Hippocampal formation (tissue), 2 donors: ENCODE measurements at regions not wholly inside any gene's neighbourhood (a gene's known extent, or its start where the extent isn't known, plus 50 kb on each side); places are given as distances from the start of the nearest gene placed in this dataset.
A peak's percentile ranks its signal among the peaks of the same experiment; 100 is the strongest.

Source experiments
- DNase-seq, 2 donors: peaks; one replicate each; lab custom pipeline; 2025; lab: John Stamatoyannopoulos, UW

DNA sequence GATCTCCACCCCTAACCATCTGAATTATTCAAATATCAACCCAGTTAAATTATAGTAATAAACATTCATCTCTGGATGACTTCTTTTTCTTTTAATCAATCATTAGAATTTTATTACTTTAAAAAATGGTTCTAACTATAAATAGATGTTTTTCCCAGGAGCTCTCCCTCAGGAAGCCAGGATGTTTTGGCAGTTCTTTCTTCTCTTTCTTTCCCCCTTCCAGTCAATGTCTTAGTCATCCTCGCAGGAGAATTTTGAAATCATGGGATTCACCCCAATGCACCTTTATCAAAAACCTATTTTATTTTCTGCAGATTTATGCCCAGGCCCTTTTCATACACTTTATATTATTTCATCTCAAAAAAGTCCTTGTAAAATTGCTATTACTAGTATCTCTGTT lies 711.6 kb downstream of the CDH11 start:
- DNase-seq, result no peak

DNA sequence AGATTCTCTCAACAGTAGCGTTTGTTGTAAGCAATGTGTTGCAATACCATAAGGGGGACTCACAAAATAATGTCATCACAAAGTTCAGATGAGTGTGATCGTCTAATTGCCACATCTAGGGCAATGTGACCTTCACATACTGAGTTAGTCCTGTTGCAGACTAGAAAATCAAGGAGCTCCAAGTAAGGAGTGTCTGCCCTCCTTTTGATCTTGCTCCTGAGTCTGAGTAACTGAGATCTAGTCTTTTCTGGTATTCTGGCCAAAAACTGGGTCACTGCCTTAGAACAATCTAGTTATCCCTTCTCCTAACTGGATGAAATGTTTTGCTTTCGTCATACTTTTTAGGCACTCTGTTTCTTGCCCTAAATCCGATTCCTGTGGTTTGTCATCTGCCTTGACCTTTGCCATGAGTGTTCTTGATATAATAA lies 712.1 kb downstream of the CDH11 start:
- no peak for DNase-seq

DNA sequence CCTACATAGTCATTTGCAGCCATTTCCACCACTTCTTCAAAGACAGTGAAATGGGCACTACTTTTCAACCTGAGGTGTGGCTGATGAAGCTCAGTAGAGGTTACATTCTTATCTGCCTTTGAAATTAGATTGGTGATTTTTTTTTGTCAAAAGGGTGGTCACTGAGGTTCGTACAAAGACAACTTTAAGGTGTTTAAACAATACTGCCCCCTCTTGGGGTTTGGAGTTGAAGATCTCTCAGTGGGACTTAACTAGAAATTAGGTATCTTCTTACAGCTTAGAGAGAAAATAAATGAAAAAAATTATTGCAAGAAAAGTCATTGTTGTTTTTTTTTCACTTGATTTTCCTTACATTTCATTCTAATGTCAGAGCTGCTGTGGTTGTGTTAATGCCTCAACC lies 713.2 kb downstream of the CDH11 start:
- DNase-seq, result no peak

DNA sequence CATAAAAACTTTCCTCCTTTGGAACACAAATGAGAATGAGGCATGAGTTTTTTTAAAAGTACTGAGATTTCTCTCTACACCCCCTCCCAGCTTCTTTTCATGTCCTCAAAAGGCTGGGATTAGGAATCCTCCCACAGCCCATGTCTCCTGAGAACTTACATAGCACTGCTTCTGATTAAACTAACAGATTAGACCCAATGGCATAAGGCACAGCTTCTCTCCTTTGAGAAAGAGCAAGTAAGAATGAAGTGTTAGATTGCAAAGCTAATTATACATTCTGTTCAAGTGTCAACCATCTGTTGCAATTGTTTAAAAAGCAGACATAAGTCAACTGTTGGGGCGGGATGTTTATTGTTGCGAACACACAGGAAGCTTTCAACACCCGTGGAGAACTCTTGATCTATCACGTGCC lies 715.1 kb downstream of the CDH11 start:
- peak in 1 of 2 donors; percentile 36 for DNase-seq

DNA sequence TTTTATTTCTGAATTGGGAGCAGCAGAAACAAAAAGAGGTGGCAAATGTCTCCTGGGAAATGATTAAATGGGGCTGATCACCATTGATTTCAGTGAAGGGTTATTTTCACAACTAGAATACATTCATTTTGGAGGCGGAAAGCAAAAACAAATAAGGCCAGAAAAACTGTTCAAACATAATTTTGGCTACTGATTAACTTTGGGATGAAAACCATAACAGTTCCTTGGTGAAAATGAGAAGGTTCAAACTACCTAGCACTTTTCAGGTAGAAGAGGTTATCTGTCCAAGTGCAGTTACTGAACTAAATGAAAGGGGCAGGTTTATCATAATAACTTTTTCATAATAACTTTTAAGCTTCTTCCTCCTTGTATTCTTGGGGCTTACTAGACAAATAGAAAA lies 718.5 kb downstream of the CDH11 start:
- no peak for DNase-seq

DNA sequence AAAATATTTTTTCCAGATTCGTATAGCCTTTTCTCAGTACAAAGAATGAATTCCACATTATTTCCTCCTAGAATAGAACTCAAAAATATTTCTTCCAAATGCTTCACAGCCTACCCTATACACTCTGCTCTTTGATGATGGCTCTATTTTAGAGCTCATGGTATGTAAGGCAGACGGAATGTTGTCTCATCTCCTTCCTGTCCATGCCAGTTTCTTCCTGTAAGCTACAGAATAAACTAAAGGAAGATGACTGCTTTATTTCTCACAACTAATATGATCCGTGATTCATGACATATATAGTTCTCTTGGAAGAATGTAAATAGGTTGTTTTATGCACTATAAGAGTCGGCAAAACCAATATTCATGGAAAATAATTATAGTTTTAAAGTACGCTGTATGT lies 723.1 kb downstream of the CDH11 start:
- DNase-seq, result no peak

DNA sequence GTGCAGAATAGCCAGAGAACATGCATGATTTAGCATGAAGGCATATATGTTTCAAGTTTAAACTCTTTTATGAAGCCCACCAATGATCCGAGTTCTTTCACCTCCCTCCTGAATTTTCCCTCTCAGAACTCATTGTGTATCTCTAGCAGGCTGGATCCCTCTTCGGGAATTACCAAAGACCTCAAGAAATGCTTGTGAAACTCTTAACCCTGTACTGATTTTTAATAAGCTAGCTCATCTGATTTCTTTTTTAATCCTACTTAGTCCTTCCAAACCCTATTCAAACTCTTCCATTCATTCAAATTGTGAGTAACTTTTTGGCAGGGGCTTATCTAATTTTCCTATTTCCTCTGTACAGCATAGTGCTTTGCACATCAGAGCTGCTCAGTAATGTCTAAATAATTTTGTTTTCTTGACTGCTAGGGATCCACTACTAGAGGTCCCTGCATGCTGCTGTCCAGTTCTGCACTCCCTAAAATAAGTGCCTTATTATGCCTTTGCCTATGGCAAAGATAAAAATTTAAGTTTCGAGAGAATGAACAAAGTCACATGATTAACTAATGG lies 723.8 kb downstream of the CDH11 start:
- no peak for DNase-seq

DNA sequence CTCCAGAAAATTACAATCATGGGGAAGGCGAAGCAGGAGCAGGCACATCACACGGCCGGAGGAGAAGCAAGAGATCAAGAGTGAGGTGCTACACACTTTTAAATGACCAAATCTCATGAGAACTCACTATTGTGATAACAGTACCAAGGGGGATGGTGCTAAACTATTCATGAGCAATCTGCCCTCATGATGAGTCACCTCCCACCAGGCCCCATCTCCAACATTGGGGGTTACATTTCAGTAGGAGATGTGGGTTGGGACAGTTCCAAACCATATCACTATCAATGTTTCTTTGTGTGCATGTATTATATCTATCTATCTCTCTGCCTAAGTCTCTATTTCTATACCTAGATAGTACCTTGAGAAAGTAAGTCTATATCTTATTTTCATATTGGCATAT lies 724.8 kb downstream of the CDH11 start:
- DNase-seq, result no peak

DNA sequence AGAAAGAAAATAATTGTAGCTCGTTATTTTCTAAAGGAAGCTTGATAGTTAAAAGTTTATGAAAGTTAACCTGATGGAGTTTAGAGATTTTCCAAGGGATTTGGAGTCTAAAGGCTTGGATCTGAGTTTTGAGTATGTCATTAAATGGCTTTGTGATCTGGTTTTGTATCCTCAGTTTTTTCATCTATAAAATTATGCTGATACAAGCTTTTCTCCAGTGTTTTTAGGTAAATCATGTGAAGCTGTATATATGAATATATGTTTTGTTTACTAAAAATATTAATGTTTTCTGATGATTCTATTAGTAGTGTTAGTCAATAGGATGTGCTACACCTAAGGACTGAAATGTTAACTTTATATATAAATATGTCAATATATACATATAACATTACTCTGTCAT lies 727.8 kb downstream of the CDH11 start:
- DNase-seq, result no peak

DNA sequence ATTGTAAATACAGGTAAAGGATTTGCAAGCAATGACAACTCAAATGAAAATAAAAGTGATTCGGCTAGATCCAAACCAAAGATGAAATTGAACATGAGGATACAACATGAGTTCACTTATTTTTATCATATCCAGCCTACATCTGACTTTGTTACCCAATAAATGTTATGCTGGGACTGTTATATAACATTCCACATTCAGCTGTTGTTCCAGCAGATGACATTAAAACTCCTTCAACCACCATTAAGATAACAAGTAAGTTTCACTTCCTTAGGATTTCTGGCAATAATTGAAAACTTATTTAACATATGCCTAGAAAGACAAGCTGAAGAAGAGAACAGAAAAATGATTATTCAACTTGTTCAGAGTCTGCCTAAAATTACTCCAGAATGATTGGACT lies 729.4 kb downstream of the CDH11 start:
- no peak for DNase-seq

DNA sequence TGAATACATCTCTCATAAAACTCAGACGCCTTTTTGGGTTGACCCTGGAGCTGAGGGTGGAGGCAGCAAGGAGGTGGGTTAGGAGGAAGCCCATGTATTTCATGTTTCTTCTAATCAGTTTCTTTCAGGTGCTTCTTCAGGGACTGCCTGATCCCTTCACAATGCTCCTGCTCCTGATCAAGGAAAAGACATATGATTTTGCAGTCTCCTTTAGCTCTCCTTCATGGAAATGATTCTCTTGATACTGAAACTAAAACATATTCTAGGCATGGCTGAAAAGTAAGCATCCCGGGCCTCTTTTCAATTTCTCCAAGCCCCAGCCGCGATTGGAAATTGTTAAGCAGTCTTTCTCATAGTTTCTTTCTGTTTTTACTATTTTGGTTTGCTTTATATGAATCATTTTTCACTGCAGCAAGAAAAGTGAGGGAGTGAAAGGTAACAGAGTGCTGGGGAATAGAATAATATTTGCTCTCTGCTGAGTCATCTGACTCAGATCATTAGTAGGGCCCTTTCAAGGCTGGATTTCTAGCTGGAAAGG lies 730.7 kb downstream of the CDH11 start:
- no peak for DNase-seq

DNA sequence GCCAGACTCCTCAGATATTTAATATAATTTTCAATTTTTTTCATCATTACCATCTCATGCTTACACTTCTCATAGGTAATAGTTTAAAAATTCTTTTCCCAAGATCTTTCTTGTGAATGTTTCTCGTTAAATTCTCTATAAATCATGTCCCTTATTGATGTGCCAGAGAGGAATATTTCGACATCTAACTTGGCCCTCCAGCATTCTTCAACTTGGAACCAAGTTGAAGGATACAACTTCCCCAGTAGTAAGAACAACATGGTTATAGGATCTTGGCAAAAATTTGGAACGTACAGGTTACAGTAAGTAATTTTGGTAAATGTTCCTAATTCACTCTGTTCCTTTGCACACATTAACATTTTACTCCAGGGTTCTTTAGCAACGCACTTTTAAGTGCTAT lies 731.8 kb downstream of the CDH11 start:
- DNase-seq, result no peak

DNA sequence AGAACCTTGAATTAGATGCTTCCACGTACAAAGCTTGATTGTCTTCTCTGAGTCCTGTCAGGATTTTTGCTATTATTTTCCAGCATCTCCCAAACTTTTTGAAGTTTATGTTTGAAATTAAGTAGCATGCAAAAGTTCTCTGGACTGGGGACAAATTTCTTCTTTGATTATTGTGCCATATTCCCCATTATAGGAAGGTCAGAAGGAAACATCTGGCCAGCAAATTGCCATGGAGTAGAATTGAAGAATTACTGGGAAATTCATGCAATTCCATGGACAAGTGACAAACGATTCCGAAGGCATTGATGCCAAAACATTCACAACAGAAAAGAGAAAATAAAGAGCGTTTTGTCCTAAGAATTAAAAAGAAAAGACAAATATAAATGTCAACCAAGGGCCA lies 737.2 kb downstream of the CDH11 start:
- DNase-seq, result no peak

DNA sequence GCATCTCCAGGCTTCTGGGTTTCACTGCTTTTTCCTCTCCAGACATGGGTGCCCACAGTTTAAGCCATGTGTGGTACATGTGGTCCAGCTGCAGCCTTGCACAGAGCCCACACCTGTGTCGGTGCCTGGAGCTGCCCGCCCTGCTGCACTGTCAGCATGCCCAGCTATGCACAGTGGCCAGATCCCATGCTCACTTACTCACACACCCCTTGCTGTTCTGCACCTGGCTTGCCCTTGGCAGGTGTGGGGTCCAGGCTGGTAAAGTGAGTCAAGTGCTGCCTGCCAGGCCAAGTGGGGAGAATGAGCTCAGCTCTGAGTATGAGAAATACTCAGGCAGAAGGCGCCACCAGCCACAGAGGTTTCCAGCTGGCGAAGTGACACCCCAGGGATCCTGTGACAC lies 739.9 kb downstream of the CDH11 start:
- DNase-seq, result no peak

DNA sequence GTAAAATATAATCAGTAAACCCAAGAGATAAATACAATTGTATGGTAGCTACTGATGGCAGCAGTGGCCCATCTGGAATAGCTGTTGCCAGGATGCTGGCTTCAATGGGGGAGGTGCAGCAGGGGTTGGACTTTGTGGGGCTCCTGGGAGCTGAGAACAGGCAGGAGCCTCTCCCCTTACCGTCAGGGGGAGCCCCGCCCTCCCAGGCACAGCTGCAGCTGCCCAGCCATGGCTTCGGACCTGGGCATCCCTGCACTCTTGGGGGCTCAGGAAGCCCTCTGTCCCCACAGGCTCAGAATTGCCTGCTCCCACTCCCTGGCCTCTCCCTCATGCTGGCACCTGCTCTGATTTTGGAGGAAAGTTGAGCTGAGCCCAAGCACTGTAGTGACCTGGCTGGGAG lies 741.1 kb downstream of the CDH11 start:
- no peak for DNase-seq

DNA sequence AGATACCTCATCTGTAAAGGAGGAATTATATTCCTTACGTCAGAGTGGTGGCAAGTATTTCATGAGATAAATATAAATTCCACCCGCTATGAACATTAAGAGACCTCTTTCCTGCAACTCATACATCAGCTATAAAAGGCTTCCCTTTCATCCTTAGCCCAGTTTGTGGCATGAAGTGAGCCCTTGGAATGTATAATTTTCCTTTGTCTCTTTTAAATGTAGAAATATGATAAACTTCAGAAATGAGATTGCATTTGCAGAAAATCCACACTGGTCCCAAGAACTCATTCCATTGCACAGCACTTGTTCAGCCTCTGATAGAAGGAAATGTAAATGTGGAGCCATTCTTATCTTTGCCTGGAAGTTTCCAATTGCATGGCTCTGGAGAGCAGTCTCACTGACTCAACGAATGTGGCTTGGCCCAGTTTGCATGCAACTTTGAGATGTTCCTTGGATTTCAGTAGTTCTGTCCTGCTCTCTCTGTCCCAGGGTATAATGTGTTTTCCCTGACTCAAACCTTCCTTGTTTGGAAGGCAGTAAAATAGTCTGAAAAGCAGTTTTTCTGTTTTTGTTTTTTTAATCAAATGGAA lies 746.4 kb downstream of the CDH11 start:
- no peak for DNase-seq

DNA sequence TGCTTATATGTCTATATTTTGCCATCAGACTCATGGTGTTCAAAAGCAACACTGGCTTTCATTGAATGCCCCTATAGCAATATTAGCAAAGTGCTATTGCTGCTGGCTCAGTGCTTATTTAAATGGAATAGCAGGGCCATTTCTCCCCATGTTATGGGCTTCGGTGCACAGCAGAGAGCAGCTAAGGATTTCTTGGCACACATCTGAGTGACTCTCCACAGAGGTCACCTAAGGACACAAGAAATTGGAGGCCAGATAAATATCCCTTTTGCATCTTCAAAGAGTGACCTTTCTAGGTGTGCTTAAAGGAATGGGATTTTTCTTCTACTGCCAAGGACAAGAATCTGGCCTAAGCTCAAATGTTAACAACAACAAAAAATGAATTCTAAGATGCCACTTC lies 751.8 kb downstream of the CDH11 start:
- no peak for DNase-seq

DNA sequence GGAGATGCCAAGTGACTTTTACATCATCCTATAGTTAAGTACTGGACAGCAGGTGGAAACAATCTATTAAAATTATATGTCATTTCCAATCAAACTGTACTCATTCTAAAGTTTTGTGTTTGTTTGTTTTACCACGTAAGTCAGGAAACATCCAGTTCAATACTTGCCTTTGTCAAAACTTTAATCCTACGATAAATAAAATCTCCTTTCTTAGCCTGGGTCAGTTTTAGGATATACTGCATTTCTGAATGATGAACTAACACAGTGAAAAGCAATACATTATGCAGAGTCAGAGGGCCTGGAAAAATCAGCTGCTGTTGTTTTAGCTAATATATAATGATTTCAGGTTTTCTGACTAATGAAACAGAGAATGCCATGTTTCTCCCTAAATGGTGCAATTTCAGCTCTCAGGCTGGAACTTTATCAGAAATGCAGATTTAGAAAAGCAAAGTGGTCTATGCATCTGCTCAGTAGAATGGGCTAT lies 756.4 kb downstream of the CDH11 start:
- no peak for DNase-seq

DNA sequence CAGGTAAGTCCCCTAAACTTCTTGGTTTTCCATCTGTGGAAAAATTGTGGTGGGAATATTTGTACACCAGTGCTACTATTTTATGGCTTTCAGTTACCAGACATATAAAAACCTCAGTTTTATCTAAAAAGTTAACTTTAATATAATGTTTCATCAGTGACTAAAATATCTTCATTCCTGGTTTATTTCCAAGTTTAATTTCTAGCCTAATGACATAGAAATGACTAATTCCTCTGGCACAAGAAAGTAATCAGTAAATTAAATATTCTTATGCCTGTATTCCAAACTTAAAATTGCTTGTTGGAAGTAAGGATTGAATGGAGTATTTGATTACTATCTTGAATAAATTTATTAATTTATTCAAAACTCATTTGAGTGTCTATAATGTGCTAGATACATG lies 757.0 kb downstream of the CDH11 start:
- DNase-seq, result no peak

DNA sequence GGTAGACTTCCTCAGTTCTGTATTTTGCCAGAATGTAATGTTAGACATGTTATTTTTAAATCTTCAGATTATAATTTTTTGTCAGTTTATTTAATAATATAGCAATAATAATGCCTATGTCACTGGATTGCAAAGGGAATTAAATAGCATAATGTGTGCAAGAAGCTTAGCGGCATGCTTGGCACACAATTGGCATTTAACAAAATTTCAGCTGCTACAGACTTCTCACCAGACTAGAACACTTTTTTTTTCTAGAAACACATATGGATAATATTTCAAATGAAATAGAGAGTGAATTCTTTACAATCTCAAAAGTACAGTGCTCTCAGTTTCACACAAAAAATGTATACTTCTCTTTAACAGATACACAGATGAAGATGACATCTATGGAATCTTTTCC lies 757.4 kb downstream of the CDH11 start:
- no peak for DNase-seq

DNA sequence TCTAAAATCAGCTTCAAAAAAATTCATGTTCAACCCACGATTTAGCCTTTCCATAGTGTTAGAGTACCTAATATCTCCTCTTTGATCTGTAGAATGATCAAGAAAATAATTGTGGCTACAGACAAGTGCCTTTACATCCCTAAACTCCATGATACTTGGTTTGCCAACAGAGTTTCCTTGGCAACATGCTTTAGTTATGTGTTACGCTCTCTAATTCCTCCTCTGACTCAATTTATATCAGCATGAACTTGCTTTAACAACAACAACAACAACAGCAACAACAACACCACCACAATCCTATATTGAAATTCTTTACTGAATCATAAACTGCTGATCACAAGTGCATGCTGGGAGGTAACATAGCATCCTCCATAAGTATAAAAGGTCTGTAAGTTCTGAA lies 757.8 kb downstream of the CDH11 start:
- no peak for DNase-seq

DNA sequence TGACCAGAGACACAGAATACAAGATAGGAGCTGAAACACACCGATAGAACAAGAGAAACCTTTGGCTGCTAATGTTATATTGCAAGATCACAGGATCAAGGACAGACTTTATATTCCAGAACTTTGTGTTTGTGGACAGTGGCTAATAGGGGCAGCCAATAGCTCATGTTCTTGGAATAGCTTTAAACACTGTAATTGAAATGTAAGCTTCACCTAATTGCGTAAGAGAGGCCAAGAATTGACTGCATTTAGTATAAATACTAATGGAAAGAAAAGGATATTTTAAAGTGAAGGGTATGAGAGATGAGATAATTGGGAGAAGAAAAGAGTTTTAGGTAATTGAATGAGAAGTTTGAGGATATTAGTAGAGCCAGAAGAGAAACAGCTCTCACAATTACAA lies 758.8 kb downstream of the CDH11 start:
- no peak for DNase-seq

DNA sequence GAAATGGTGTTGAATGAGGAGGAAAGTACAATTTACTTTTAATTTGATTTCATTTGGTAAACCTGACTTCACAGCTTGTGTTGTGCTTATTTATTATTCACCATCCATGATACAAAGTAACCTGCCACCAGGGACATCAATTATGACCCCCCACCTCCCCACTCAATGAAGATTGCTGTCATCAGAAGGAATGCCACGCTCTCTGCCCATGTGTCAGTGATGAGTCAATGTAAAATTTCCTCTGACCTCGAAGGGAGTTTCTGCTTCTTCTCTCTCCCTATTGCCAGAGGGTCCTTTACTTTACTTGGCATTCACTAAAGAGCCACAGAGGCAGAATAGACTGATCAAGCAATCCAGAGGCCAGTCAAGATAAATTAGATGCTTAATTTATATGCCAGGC lies 759.7 kb downstream of the CDH11 start:
- DNase-seq, result no peak

DNA sequence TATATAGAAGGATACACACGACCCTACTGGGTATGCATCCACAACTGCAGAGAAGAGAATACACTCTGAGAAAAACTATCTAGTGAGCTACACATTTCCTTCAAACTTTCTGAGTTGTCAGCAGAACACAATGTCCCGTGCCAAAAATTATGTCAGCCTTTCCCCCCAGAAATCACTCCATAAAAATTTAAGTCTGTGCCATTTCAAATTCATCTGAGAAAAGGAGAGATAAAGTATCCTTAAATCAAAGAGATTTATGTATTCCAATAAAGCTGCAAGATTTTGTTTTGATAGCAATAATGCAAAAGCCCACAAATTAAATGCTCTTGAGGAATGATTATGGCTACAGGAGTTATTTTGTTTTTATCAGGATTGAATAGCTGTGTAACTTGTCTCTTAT lies 760.1 kb downstream of the CDH11 start:
- DNase-seq, result no peak
